Upper lobe of left lung (tissue), 4 donors: ENCODE measurements at regions not wholly inside any gene's neighbourhood (a gene's known extent, or its start where the extent isn't known, plus 50 kb on each side); places are given as distances from the start of the nearest gene placed in this dataset.

Source experiments
- CTCF ChIP-seq, 6 experiments: fragments of 450-650 bp in 4 of 6; fragments of 200-600 bp in 2 of 6; sonication (generic) in 2 of 6; IDR thresholded peaks; one replicate each; pipeline ENCODE4 v1.5.1; 2016 to 2019; ENCODE audit warnings: antibody characterized with exemption in 6 of 6
- POLR2A ChIP-seq, 4 donors: fragments of 450-650 bp; IDR thresholded peaks; one replicate each; pipeline ENCODE4 v1.5.1; 2016 to 2017; ENCODE audit warnings: antibody characterized with exemption in 4 of 4, mild to moderate bottlenecking in 2 of 4
- POLR2AphosphoS5 ChIP-seq, 2 donors: sonication (generic); formaldehyde crosslinking; IDR thresholded peaks; one replicate each; pipeline ENCODE4 v1.5.1; 2017; ENCODE audit warnings: antibody characterized with exemption in 2 of 2

GRCh38 chr9:26260238-26260637 is 582.0 kb upstream of the TUSC1 start:
- TF ChIP-seq CTCF (IDR thresholded peaks at IDR 0.05) = no peak
- no peak for TF ChIP-seq POLR2A (IDR thresholded peaks at IDR 0.05)
- no peak for TF ChIP-seq POLR2AphosphoS5 (IDR thresholded peaks at IDR 0.05)
